ENCODE measurements at regions not wholly inside any gene's neighbourhood (a gene's known extent, or its start where the extent isn't known, plus 50 kb on each side); places are given as distances from the start of the nearest gene placed in this dataset.

DNA sequence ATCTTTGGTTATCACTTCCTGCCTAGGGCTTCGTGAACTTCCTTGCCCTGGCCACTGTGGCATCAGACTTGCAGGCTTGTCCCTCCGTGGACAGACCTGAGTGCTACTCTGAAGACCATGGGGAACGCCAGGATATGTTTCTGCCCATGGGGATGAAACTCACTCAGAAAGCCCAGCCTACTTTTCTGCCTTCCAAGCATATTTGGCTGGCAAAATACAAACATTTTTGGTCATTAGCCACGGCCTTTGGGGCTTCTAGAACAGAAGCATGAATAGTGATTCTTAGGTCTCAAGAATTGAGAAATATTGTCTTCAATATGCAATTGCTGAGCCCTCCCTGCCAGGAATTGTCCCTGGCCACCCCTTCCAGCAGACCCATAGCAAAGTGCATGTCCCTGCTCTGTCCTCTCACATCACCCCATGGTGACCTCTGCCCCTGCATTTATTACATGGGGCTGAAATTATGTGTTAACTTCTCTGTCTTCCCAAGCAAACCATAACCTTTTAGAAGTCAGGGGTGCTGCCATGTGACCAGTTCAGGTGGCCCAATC lies 152.4 kb downstream of the OSR1 start:
- Histone ChIP-seq H2AFZ (no peak overlapping the region), H3K36me3 (ENCODE audit: control insufficient read depth, insufficient read depth, low read length) (no peaks in the 10 kb centered on the region), H3K27me3 (ENCODE audit: control insufficient read depth, insufficient read depth, low read length) (no peaks in the 10 kb centered on the region), H3K9ac (no peak overlapping the region), H3K27ac (no peak overlapping the region), H3K4me1 (no peaks in the 10 kb centered on the region), H3K9me3 (ENCODE audit: control insufficient read depth, low read length) (no peaks in the 10 kb centered on the region), H3K4me2 (ENCODE audit: low read length) (no peak overlapping the region), H3K4me3 (ENCODE audit: low read depth, low read length) (no peak overlapping the region), H3K79me2 (no peaks in the 10 kb centered on the region)
- TF ChIP-seq, protein P1, sequence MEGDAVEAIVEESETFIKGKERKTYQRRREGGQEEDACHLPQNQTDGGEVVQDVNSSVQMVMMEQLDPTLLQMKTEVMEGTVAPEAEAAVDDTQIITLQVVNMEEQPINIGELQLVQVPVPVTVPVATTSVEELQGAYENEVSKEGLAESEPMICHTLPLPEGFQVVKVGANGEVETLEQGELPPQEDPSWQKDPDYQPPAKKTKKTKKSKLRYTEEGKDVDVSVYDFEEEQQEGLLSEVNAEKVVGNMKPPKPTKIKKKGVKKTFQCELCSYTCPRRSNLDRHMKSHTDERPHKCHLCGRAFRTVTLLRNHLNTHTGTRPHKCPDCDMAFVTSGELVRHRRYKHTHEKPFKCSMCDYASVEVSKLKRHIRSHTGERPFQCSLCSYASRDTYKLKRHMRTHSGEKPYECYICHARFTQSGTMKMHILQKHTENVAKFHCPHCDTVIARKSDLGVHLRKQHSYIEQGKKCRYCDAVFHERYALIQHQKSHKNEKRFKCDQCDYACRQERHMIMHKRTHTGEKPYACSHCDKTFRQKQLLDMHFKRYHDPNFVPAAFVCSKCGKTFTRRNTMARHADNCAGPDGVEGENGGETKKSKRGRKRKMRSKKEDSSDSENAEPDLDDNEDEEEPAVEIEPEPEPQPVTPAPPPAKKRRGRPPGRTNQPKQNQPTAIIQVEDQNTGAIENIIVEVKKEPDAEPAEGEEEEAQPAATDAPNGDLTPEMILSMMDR (IDR thresholded peaks at IDR 0.05): no peak

DNA sequence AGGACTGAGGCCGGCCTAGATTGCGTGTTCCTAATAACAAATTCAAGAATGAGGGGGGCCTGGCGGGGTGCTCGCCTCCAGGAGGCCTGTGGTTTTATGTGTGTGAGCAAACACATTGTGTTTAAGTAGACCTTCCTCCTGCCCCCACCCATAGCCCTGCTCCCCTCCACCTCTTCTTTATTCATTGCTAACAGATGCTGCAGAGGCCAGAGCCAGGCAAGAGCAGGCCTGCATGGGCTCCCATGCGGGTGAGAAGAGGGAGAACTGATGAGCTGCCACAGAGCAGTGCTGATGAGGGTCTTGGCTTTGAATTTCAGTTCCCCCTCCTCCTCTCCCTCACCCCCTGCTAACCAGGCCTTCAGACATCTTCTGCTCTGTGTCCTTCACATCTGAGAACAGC lies 154.6 kb downstream of the OSR1 start:
- H3K4me2 ChIP-seq (ENCODE audit: low read length): no peak overlapping the region
- H3K27ac ChIP-seq: no peak overlapping the region
- H3K4me1 ChIP-seq: no peaks in the 10 kb centered on the region
- H3K36me3 ChIP-seq (ENCODE audit: control insufficient read depth, insufficient read depth, low read length): no peaks in the 10 kb centered on the region
- no peak overlapping the region for H3K4me3 ChIP-seq (ENCODE audit: low read depth, low read length)
- TF ChIP-seq, protein P1 (IDR thresholded peaks at IDR 0.05): no peak
- H2AFZ ChIP-seq: no peak overlapping the region
- H3K9me3 ChIP-seq (ENCODE audit: control insufficient read depth, low read length): no peaks in the 10 kb centered on the region
- H3K9ac ChIP-seq: no peak overlapping the region
- H3K79me2 ChIP-seq: no peaks in the 10 kb centered on the region
- no peaks in the 10 kb centered on the region for H3K27me3 ChIP-seq (ENCODE audit: control insufficient read depth, insufficient read depth, low read length)

DNA sequence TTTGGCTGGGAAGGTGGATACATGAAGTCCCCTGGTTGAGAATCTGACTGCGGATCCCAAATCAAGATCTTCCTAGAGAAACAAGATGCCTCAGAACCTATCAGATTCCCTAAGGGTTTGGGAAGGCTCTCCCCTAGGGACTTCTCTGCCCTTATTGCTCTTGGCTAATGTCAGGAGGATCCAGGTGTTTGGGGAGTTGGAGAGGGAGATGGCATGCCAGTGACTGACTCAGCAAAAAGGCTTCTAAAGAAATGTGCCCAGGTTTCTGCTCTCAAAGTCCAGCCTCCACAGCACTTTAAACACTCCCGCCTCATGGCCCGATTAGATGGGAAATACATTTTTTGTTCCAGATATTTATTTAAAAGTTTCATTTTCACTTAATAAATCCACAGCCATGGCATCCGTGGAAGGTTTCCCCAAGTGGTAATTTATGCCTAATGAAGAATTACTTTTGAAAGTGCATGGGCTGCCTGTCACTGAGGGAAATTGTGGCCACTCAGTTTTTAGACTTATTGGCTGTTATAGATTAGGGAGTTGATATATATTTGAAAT lies 156.4 kb downstream of the OSR1 start:
- Histone ChIP-seq H3K79me2 (no peaks in the 10 kb centered on the region), H3K4me3 (ENCODE audit: low read depth, low read length) (no peak overlapping the region), H3K27ac (no peak overlapping the region), H2AFZ (no peak overlapping the region), H3K9ac (no peak overlapping the region), H3K4me1 (no peaks in the 10 kb centered on the region), H3K36me3 (ENCODE audit: control insufficient read depth, insufficient read depth, low read length) (peaks cover 4% of the 10 kb centered on the region), H3K9me3 (ENCODE audit: control insufficient read depth, low read length) (no peaks in the 10 kb centered on the region), H3K27me3 (ENCODE audit: control insufficient read depth, insufficient read depth, low read length) (no peaks in the 10 kb centered on the region), H3K4me2 (ENCODE audit: low read length) (no peak overlapping the region)
- TF ChIP-seq, protein P1 (IDR thresholded peaks at IDR 0.05): no peak

DNA sequence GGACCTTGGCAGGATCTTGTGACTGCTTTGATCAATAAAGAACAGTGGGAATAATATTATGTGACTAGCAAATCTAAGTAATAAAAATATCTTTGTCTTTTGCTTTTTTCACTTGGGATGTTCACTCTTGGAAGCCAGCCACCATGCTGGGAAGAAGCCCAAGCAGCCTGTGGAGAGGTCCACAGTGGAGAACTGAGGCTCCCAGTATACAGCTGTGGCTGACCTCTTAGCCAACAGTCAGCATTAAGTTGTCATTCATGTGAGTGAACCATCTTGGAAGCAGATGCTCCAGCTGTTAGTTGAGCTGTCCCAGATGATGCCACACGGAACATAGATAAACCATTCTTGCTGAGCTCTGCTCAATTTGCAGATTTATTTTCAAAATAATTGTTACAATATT lies 160.0 kb downstream of the OSR1 start:
- H3K4me3 ChIP-seq (ENCODE audit: low read depth, low read length): no peak overlapping the region
- H3K4me2 ChIP-seq (ENCODE audit: low read length): no peak overlapping the region
- no peak overlapping the region for H3K9ac ChIP-seq
- no peak overlapping the region for H2AFZ ChIP-seq
- TF ChIP-seq, protein P1 (IDR thresholded peaks at IDR 0.05): no peak
- peaks cover 4% of the 10 kb centered on the region for H3K36me3 ChIP-seq (ENCODE audit: control insufficient read depth, insufficient read depth, low read length)
- H3K27ac ChIP-seq: no peak overlapping the region
- no peaks in the 10 kb centered on the region for H3K4me1 ChIP-seq
- no peaks in the 10 kb centered on the region for H3K9me3 ChIP-seq (ENCODE audit: control insufficient read depth, low read length)
- H3K27me3 ChIP-seq (ENCODE audit: control insufficient read depth, insufficient read depth, low read length): no peaks in the 10 kb centered on the region
- H3K79me2 ChIP-seq: no peaks in the 10 kb centered on the region

DNA sequence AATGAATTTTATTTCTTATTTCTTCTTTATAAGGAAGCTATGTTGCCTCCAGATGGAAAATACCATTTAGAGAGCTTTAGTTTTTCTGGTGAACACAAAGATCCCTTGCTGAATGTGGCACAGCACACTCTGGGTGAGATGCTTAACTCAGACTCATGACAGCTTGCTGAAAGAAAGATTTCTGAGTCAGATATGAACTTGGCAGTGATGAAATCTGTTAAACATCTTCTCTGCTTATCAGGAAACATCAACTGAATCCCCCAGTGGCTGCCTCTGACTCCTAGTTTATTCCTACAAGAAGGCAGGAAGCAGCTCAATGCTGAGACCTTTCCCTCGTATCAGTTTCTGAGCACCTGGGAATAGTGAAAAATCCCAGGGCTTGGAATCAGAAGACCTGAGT lies 162.8 kb downstream of the OSR1 start:
- Histone ChIP-seq H3K79me2 (no peaks in the 10 kb centered on the region), H3K27me3 (ENCODE audit: control insufficient read depth, insufficient read depth, low read length) (no peaks in the 10 kb centered on the region), H3K4me1 (no peaks in the 10 kb centered on the region), H3K4me3 (ENCODE audit: low read depth, low read length) (no peak overlapping the region), H3K27ac (no peak overlapping the region), H3K4me2 (ENCODE audit: low read length) (no peak overlapping the region), H3K9me3 (ENCODE audit: control insufficient read depth, low read length) (no peaks in the 10 kb centered on the region), H3K9ac (no peak overlapping the region), H3K36me3 (ENCODE audit: control insufficient read depth, insufficient read depth, low read length) (peaks cover 4% of the 10 kb centered on the region), H2AFZ (no peak overlapping the region)
- TF ChIP-seq, protein P1 (IDR thresholded peaks at IDR 0.05): no peak

Measured in parathyroid adenoma (tissue), 2 donors.